ENCODE measurements at regions not wholly inside any gene's neighbourhood (a gene's known extent, or its start where the extent isn't known, plus 50 kb on each side); places are given as distances from the start of the nearest gene placed in this dataset.

DNA sequence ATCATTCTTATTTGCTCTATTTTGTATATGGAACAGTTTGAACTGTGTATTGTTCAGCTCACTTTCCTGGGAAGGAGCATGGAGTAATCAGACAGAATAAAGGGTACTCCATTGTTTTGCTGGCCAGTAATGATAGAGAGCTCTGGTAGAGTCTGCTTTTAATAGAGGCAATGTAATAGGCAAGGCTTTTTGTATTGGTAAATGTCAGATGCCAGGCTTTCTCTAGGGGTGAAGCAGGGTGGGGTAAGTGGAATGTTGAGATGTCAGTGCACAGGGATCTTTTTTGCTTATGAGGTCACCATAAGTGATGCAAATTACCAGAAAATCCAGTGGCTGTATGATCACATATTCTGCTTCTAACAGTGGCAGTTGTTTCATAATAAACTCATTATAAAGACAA lies 1088.3 kb upstream of the SORCS1 start:
- DNase-seq (ENCODE audit: low spot score): no peak
- TF ChIP-seq, protein P1, sequence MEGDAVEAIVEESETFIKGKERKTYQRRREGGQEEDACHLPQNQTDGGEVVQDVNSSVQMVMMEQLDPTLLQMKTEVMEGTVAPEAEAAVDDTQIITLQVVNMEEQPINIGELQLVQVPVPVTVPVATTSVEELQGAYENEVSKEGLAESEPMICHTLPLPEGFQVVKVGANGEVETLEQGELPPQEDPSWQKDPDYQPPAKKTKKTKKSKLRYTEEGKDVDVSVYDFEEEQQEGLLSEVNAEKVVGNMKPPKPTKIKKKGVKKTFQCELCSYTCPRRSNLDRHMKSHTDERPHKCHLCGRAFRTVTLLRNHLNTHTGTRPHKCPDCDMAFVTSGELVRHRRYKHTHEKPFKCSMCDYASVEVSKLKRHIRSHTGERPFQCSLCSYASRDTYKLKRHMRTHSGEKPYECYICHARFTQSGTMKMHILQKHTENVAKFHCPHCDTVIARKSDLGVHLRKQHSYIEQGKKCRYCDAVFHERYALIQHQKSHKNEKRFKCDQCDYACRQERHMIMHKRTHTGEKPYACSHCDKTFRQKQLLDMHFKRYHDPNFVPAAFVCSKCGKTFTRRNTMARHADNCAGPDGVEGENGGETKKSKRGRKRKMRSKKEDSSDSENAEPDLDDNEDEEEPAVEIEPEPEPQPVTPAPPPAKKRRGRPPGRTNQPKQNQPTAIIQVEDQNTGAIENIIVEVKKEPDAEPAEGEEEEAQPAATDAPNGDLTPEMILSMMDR (IDR thresholded peaks at IDR 0.05; ENCODE audit: extremely low read depth, missing control alignments): no peak

DNA sequence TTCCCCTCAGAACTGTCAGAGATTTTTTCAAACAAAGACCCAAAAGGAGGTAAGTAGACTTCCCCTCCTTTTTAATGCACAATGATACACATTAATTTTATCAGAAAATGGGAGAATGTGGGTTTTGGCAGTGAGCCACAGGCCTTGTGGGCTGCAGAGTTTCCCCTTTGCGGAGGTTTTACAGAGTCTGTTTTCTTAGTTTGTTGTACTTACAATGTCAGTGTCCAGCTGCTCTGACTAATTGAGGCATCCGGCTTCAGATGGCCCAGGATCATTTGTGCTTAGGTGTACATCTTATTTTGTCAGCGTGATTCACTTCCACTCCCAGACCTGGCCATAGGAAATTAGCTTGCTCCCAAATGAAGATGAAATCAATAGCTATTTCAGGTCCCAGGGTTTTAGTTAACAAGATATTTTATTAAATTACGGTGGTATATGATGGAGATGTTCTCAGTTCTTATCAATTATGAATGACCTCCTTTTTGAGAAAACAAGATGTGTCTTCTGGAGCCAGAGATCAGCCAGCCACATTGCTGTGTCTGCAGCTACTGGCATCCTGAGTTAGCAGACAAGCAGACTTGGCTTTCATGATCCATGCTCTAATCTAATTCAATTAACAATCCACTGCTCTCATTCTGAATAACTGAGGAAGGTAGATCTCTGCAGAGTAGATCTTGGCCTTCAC lies 1086.6 kb upstream of the SORCS1 start:
- no peak for DNase-seq (ENCODE audit: low spot score)
- TF ChIP-seq, protein P1 (IDR thresholded peaks at IDR 0.05; ENCODE audit: extremely low read depth, missing control alignments): no peak

- TF ChIP-seq, protein P1 (IDR thresholded peaks at IDR 0.05; ENCODE audit: extremely low read depth, missing control alignments): no peak
- no peak for DNase-seq (ENCODE audit: low spot score)
Measured at GRCh38 chr10:108249940-108250339, 1085.4 kb upstream of the SORCS1 start.

- TF ChIP-seq, protein P1 (IDR thresholded peaks at IDR 0.05; ENCODE audit: extremely low read depth, missing control alignments): no peak
- DNase-seq (ENCODE audit: low spot score): no peak
Measured at GRCh38 chr10:108244443-108245228, 1080.1 kb upstream of the SORCS1 start.

GRCh38 chr10:108241166-108241565 lies 1076.7 kb upstream of the SORCS1 start:
- TF ChIP-seq, protein P1 (IDR thresholded peaks at IDR 0.05; ENCODE audit: extremely low read depth, missing control alignments): no peak
- no peak for DNase-seq (ENCODE audit: low spot score)

DNA sequence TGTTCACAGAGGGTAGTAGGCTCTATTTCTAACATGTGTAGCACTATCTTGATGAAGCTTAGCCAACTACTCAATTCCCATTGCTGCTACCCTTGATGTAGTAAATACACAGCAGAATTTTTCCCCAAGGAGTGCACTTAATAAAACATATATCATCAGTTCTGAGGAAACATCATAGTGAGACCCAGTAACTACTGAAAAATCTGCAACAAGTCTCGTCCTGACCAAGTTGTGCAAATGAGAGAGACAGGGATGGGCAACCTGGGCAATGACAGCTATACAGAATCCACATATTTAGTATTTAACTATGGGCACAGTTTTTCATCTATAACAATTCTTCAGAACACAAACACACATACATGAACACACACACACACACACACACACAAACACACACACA lies 1073.8 kb upstream of the SORCS1 start:
- DNase-seq (ENCODE audit: low spot score): no peak
- TF ChIP-seq, protein P1 (IDR thresholded peaks at IDR 0.05; ENCODE audit: extremely low read depth, missing control alignments): no peak

GRCh38 chr10:108230478-108231170 lies 1066.1 kb upstream of the SORCS1 start:
- no peak for DNase-seq (ENCODE audit: low spot score)
- TF ChIP-seq, protein P1 (IDR thresholded peaks at IDR 0.05; ENCODE audit: extremely low read depth, missing control alignments): no peak

Data from GM20000 (cell line).